ENCODE measurements at regions not wholly inside any gene's neighbourhood (a gene's known extent, or its start where the extent isn't known, plus 50 kb on each side); places are given as distances from the start of the nearest gene placed in this dataset.

GRCh38 chr6:109236115-109237076 lies 141.1 kb downstream of the CEP57L1 start:
- Histone ChIP-seq H3K4me3 (no peak overlapping the region), H3K4me1 (ENCODE audit: control insufficient read depth in 5 of 5, insufficient read depth in 5 of 5, low read length in 5 of 5) (peaks cover 0 to 11% (median 3%) of the 10 kb centered on the region in 5 donors), H3K36me3 (ENCODE audit: control insufficient read depth in 4 of 4, insufficient read depth in 4 of 4, low read length in 4 of 4) (no peaks in the 10 kb centered on the region), H3K27me3 (ENCODE audit: control insufficient read depth in 3 of 3, insufficient read depth in 3 of 3, low read length in 2 of 3) (no peaks in the 10 kb centered on the region), H3K9me3 (ENCODE audit: control insufficient read depth in 4 of 4, insufficient read depth in 3 of 4, low read length in 3 of 4) (no peaks in the 10 kb centered on the region), H3K27ac (ENCODE audit: low read depth in 1 of 2, low read length in 1 of 2) (peak overlapping the region in 1 of 2 donors; percentile 51), H3K9ac (ENCODE audit: insufficient read depth in 1 of 2, low read length in 2 of 2) (no peak overlapping the region)
- no peak for TF ChIP-seq CTCF (IDR thresholded peaks at IDR 0.05; ENCODE audit: control extremely low read depth, extremely low read depth)
- DNase-seq (no peak), ATAC-seq (ENCODE audit: insufficient read depth, low FRiP score) (no peak)
- WGBS, 2 donors: 47 to 66% methylated on average over 18 of the region's 18 CpGs

GRCh38 chr6:109235481-109236038 lies 140.3 kb downstream of the CEP57L1 start:
- TF ChIP-seq CTCF (IDR thresholded peaks at IDR 0.05; ENCODE audit: control extremely low read depth, extremely low read depth): no peak
- Histone ChIP-seq H3K27ac (ENCODE audit: low read depth in 1 of 2, low read length in 1 of 2) (no peak overlapping the region), H3K4me3 (no peak overlapping the region), H3K36me3 (ENCODE audit: control insufficient read depth in 4 of 4, insufficient read depth in 4 of 4, low read length in 4 of 4) (no peaks in the 10 kb centered on the region), H3K9ac (ENCODE audit: insufficient read depth in 1 of 2, low read length in 2 of 2) (no peak overlapping the region), H3K9me3 (ENCODE audit: control insufficient read depth in 4 of 4, insufficient read depth in 3 of 4, low read length in 3 of 4) (no peaks in the 10 kb centered on the region), H3K4me1 (ENCODE audit: control insufficient read depth in 5 of 5, insufficient read depth in 5 of 5, low read length in 5 of 5) (peaks cover 0 to 11% (median 3%) of the 10 kb centered on the region in 5 donors), H3K27me3 (ENCODE audit: control insufficient read depth in 3 of 3, insufficient read depth in 3 of 3, low read length in 2 of 3) (no peaks in the 10 kb centered on the region)
- 82 to 86% methylated on average over 3 of the region's 3 CpGs for WGBS, 2 donors
- ATAC-seq (ENCODE audit: insufficient read depth, low FRiP score) (no peak), DNase-seq (no peak)

DNA sequence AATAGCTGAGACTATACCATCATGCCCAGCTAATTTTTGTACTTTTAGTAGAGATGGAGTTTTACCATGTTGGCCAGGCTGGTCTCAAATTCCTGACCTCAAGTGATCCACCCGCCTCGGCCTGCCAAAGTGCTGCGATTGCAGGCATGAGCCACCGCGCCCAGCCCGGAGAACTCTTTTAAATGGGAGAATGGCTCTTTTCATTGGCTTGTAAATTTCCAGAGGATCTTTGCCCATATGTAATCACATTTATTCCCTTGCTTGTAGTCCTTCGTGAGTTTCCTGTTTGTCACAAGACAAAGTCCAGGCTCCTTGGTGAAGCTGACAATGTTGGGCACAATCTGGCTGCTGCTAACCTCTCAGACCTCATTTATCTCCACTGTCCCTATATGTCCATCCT lies 135.1 kb downstream of the CEP57L1 start:
- no peaks in the 10 kb centered on the region for H3K4me1 ChIP-seq (ENCODE audit: control insufficient read depth in 5 of 5, insufficient read depth in 5 of 5, low read length in 5 of 5)
- no peak overlapping the region for H3K9ac ChIP-seq (ENCODE audit: insufficient read depth in 1 of 2, low read length in 2 of 2)
- ATAC-seq (ENCODE audit: insufficient read depth, low FRiP score): no peak
- no peaks in the 10 kb centered on the region for H3K9me3 ChIP-seq (ENCODE audit: control insufficient read depth in 4 of 4, insufficient read depth in 3 of 4, low read length in 3 of 4)
- no peak overlapping the region for H3K4me3 ChIP-seq
- 97 to 98% methylated on average over 7 of the region's 7 CpGs for WGBS, 2 donors
- TF ChIP-seq CTCF (IDR thresholded peaks at IDR 0.05; ENCODE audit: control extremely low read depth, extremely low read depth): no peak
- H3K27me3 ChIP-seq (ENCODE audit: control insufficient read depth in 3 of 3, insufficient read depth in 3 of 3, low read length in 2 of 3): no peaks in the 10 kb centered on the region
- no peaks in the 10 kb centered on the region for H3K36me3 ChIP-seq (ENCODE audit: control insufficient read depth in 4 of 4, insufficient read depth in 4 of 4, low read length in 4 of 4)
- DNase-seq: no peak
- no peak overlapping the region for H3K27ac ChIP-seq (ENCODE audit: low read depth in 1 of 2, low read length in 1 of 2)

Data from lung (tissue), 11 donors.